HCT116 (cell line): ENCODE measurements at regions not wholly inside any gene's neighbourhood (a gene's known extent, or its start where the extent isn't known, plus 50 kb on each side); places are given as distances from the start of the nearest gene placed in this dataset.

Experiments
- ATAC-seq: fragments of 200-7000 bp; cut with Tn5 transposase; 2 replicates; pipeline ENCODE4 v1.9.1; 2020; ENCODE audit warnings: mild to moderate bottlenecking, moderate library complexity
- BruUV-seq: library from RNA; stranded (reverse); fragments of 400-500 nt; replicated peaks from 2 replicates; lab custom pipeline; 2021; lab: Mats Ljungman, UMichigan
- CTCF ChIA-PET: fragments of 300-600 bp; sonication (Branson Sonifier 250); formaldehyde crosslinking; loops from one replicate; lab custom pipeline; 2021; ENCODE audit warnings: antibody characterized with exemption; lab: Charles Lee
- POLR2A ChIA-PET: fragments of 300-600, 350-600 bp; sonication (Branson Sonifier 250); formaldehyde crosslinking; loops from one replicate; lab custom pipeline; 2021; ENCODE audit warnings: antibody characterized with exemption; lab: Charles Lee
- RAD21 ChIA-PET, 2 experiments: fragments of 300-600 bp; sonication (Branson Sonifier 250); formaldehyde crosslinking; loops; one replicate each; lab custom pipeline; 2023; ENCODE audit warnings: low total read pairs in 2 of 2; ENCODE audit not compliant: uncharacterized antibody in 2 of 2, unreplicated experiment in 2 of 2, low non-redundant PET in 1 of 2; lab: Charles Lee
- DNase-seq: peaks from one replicate; pipeline ENCODE4 v3.0.0-alpha.2; 2010; ENCODE audit warnings: low read depth, low spot score
- H2AFZ ChIP-seq: fragments of 200-600 bp; shearing (Covaris generic), sonication (generic); 2 replicates; pipeline ENCODE4 v1.6.1; 2017; ENCODE audit warnings: low read depth, mixed run types, mixed read lengths, antibody characterized with exemption, low read length; ENCODE audit not compliant: poor library complexity, severe bottlenecking
- H3K27ac ChIP-seq: 2 replicates; pipeline ENCODE4 v1.5.1; 2012; ENCODE audit warnings: low read depth, low read length
- H3K27me3 ChIP-seq: fragments of 200-600 bp; sonication (generic); 2 replicates; pipeline ENCODE4 v1.6.1; 2016; ENCODE audit warnings: mixed run types, low read length, mixed read lengths; ENCODE audit not compliant: insufficient read depth
- H3K36me3 ChIP-seq, 2 experiments: fragments of 200-500 bp in 1 of 2; fragments of 200-600 bp in 1 of 2; sonication (Bioruptor generic) in 1 of 2; sonication (generic) in 1 of 2; 2 replicates each; pipeline versions ENCODE4 v1.5.1 to v1.6.1; 2014 to 2016; ENCODE audit warnings: low read length in 2 of 2, inconsistent platforms in 1 of 2, mixed read lengths in 1 of 2, mixed run types in 1 of 2; ENCODE audit not compliant: insufficient read depth in 2 of 2, control insufficient read depth in 1 of 2
- H3K4me1 ChIP-seq, 2 experiments: fragments of 200-600 bp in 1 of 2; sonication (generic) in 1 of 2; 2 replicates each; pipeline versions ENCODE4 v1.5.1 to v1.6.1; 2012 to 2017; ENCODE audit warnings: low read length in 2 of 2, inconsistent platforms in 1 of 2, mild to moderate bottlenecking in 1 of 2, mixed read lengths in 1 of 2, mixed run types in 1 of 2, moderate library complexity in 1 of 2; ENCODE audit not compliant: insufficient read depth in 2 of 2, control insufficient read depth in 1 of 2
- H3K4me2 ChIP-seq: fragments of 200-600 bp; sonication (generic); 2 replicates; pipeline ENCODE4 v1.6.1; 2017; ENCODE audit warnings: mixed run types, low read length, mixed read lengths
- H3K4me3 ChIP-seq, 2 experiments: fragments of 200-600 bp in 1 of 2; sonication (generic) in 1 of 2; replicated peaks in 1 of 2; 2 replicates each; pipeline ENCODE4 v1.5.1; 2011 to 2016; ENCODE audit warnings: low read length in 2 of 2, control low read depth in 1 of 2, low read depth in 1 of 2, mild to moderate bottlenecking in 1 of 2, mixed read lengths in 1 of 2, mixed run types in 1 of 2
- H3K79me2 ChIP-seq: fragments of 200-600 bp; sonication (generic); 2 replicates; pipeline ENCODE4 v1.6.1; 2017; ENCODE audit warnings: mild to moderate bottlenecking, mixed run types, low read length, moderate library complexity, mixed read lengths; ENCODE audit not compliant: insufficient read depth
- H3K9ac ChIP-seq: fragments of 200-600 bp; sonication (generic); 2 replicates; pipeline ENCODE4 v1.6.1; 2016; ENCODE audit warnings: low read length, mixed read lengths
- H3K9me2 ChIP-seq: fragments of 200-600 bp; sonication (generic), shearing (Covaris generic); 2 replicates; pipeline ENCODE4 v1.6.1; 2017; ENCODE audit warnings: mixed run types, mild to moderate bottlenecking, moderate library complexity; ENCODE audit not compliant: insufficient read depth
- H3K9me3 ChIP-seq, 2 experiments: fragments of 200-500 bp in 1 of 2; fragments of 200-600 bp in 1 of 2; sonication (Bioruptor generic) in 1 of 2; sonication (generic) in 1 of 2; 2 replicates each; pipeline ENCODE4 v1.6.1; 2014 to 2017; ENCODE audit warnings: low read length in 2 of 2, mixed read lengths in 2 of 2, inconsistent platforms in 1 of 2, low read depth in 1 of 2, mild to moderate bottlenecking in 1 of 2, mixed run types in 1 of 2, moderate library complexity in 1 of 2; ENCODE audit not compliant: control insufficient read depth in 1 of 2, insufficient read depth in 1 of 2
- H4K20me1 ChIP-seq: fragments of 200-600 bp; sonication (generic), shearing (Covaris generic); 2 replicates; pipeline ENCODE4 v1.6.1; 2017; ENCODE audit warnings: mixed run types, mild to moderate bottlenecking, moderate library complexity; ENCODE audit not compliant: insufficient read depth
- CBX3 ChIP-seq: IDR thresholded peaks from 2 replicates; pipeline ENCODE4 v1.6.1; 2012; ENCODE audit warnings: low read depth
- CEBPB ChIP-seq: IDR thresholded peaks from 2 replicates; pipeline ENCODE4 v1.6.1; 2012; ENCODE audit warnings: low read depth
- ELF1 ChIP-seq: IDR thresholded peaks from 2 replicates; pipeline ENCODE4 v1.6.1; 2012; ENCODE audit warnings: low read depth, borderline replicate concordance
- EZH2phosphoT487 ChIP-seq: fragments of 200-600 bp; IDR thresholded peaks from 2 replicates; pipeline ENCODE4 v1.6.1; 2018; ENCODE audit warnings: antibody characterized with exemption, borderline replicate concordance
- POLR2A ChIP-seq: IDR thresholded peaks from 2 replicates; pipeline ENCODE4 v1.7.0; 2011; ENCODE audit warnings: borderline replicate concordance; ENCODE audit not compliant: insufficient read depth, insufficient read length; ENCODE audit errors: extremely low read depth
- SIN3A ChIP-seq: IDR thresholded peaks from 2 replicates; pipeline ENCODE4 v1.6.1; 2012; ENCODE audit warnings: low read depth
- SP1 ChIP-seq: IDR thresholded peaks from 2 replicates; pipeline ENCODE4 v1.6.1; 2012; ENCODE audit warnings: low read depth
- YY1 ChIP-seq: IDR thresholded peaks from 2 replicates; pipeline ENCODE4 v1.6.1; 2011; ENCODE audit warnings: low read length, low read depth, moderate library complexity, mild to moderate bottlenecking; ENCODE audit not compliant: insufficient replicate concordance; ENCODE audit errors: extremely low read depth
- ZFX ChIP-seq: fragments of 450-650 bp; IDR thresholded peaks from 2 replicates; pipeline ENCODE4 v1.6.1; 2017
- ZNF274 ChIP-seq: fragments of 200-500 bp; sonication (Bioruptor generic); IDR thresholded peaks from 2 replicates; pipeline ENCODE4 v1.6.1; 2014; ENCODE audit warnings: mild to moderate bottlenecking, low read depth, low read length, inconsistent platforms
- intact Hi-C: fragments of 100-400 bp; cut with micrococcal nuclease; formaldehyde crosslinking; loops from 2 replicates; pipeline ENCODE4 v1.10.0; 2022
- TF ChIP-seq, protein P1 (sequence below): IDR thresholded peaks from 2 replicates; pipeline ENCODE4 v1.6.1; 2012
- TF ChIP-seq, protein P2 (sequence below): IDR thresholded peaks from 2 replicates; pipeline ENCODE4 v1.6.1; 2012
- TF ChIP-seq, protein P3 (sequence below): IDR thresholded peaks from 2 replicates; pipeline ENCODE4 v1.6.1; 2012; ENCODE audit warnings: low read depth
- TF ChIP-seq, protein P4 (sequence below): IDR thresholded peaks from 2 replicates; pipeline ENCODE4 v1.6.1; 2011; ENCODE audit warnings: mild to moderate bottlenecking, low read length, moderate library complexity; ENCODE audit not compliant: insufficient replicate concordance; ENCODE audit errors: extremely low read depth

DNA sequence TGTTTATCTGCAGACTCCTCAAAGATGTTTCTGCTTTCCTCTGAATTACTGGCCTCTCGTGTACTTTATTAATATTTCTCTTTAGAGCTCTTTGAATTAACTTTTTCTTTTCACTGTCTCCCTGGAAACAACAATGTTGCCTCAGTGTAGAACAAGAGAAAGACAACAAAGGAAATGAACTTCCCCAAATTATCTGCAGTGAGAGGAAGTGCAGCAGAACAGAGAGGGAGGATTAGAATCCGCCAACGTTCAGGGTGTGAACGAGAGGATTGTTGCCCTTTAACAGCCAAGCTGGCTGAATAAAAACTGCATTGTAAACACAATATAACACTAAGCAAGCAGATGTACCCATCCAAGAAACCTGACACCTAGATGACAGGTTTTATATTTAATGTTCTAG lies 375.9 kb downstream of the GALC start:
- no peak for ATAC-seq
- H3K9ac ChIP-seq, result no peak overlapping the region
- DNase-seq, result no peak
- no peaks in the 10 kb centered on the region for H3K9me2 ChIP-seq
- POLR2A ChIA-PET, result no interaction called here
- H3K4me2 ChIP-seq, result no peak overlapping the region
- intact Hi-C loops, result no loop called here
- H3K27ac ChIP-seq, result no peak overlapping the region
- no peaks in the 10 kb centered on the region for H3K36me3 ChIP-seq
- no TSS peak for BruUV-seq
- H3K4me3 ChIP-seq, result no peak overlapping the region
- RAD21 ChIA-PET, result no interaction called here
- CTCF ChIA-PET, result no interaction called here
- H2AFZ ChIP-seq, result no peak overlapping the region
- H3K27me3 ChIP-seq, result no peaks in the 10 kb centered on the region
- H3K9me3 ChIP-seq, result peaks cover 14 to 25% of the 10 kb centered on the region in 2 experiments; a peak in 2 of 4 replicates
- TF ChIP-seq ZFX (no peak), SIN3A (no peak), CBX3 (no peak), SP1 (no peak), CEBPB (no peak), YY1 (no peak), POLR2A (no peak), EZH2phosphoT487 (no peak), ELF1 (no peak), ZNF274 (no peak)
- TF ChIP-seq, protein P1, sequence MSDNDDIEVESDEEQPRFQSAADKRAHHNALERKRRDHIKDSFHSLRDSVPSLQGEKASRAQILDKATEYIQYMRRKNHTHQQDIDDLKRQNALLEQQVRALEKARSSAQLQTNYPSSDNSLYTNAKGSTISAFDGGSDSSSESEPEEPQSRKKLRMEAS, result no peak
- TF ChIP-seq, protein P2, sequence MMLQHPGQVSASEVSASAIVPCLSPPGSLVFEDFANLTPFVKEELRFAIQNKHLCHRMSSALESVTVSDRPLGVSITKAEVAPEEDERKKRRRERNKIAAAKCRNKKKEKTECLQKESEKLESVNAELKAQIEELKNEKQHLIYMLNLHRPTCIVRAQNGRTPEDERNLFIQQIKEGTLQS, result no peak
- TF ChIP-seq, protein P3, sequence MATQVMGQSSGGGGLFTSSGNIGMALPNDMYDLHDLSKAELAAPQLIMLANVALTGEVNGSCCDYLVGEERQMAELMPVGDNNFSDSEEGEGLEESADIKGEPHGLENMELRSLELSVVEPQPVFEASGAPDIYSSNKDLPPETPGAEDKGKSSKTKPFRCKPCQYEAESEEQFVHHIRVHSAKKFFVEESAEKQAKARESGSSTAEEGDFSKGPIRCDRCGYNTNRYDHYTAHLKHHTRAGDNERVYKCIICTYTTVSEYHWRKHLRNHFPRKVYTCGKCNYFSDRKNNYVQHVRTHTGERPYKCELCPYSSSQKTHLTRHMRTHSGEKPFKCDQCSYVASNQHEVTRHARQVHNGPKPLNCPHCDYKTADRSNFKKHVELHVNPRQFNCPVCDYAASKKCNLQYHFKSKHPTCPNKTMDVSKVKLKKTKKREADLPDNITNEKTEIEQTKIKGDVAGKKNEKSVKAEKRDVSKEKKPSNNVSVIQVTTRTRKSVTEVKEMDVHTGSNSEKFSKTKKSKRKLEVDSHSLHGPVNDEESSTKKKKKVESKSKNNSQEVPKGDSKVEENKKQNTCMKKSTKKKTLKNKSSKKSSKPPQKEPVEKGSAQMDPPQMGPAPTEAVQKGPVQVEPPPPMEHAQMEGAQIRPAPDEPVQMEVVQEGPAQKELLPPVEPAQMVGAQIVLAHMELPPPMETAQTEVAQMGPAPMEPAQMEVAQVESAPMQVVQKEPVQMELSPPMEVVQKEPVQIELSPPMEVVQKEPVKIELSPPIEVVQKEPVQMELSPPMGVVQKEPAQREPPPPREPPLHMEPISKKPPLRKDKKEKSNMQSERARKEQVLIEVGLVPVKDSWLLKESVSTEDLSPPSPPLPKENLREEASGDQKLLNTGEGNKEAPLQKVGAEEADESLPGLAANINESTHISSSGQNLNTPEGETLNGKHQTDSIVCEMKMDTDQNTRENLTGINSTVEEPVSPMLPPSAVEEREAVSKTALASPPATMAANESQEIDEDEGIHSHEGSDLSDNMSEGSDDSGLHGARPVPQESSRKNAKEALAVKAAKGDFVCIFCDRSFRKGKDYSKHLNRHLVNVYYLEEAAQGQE, result no peak
- TF ChIP-seq, protein P4, sequence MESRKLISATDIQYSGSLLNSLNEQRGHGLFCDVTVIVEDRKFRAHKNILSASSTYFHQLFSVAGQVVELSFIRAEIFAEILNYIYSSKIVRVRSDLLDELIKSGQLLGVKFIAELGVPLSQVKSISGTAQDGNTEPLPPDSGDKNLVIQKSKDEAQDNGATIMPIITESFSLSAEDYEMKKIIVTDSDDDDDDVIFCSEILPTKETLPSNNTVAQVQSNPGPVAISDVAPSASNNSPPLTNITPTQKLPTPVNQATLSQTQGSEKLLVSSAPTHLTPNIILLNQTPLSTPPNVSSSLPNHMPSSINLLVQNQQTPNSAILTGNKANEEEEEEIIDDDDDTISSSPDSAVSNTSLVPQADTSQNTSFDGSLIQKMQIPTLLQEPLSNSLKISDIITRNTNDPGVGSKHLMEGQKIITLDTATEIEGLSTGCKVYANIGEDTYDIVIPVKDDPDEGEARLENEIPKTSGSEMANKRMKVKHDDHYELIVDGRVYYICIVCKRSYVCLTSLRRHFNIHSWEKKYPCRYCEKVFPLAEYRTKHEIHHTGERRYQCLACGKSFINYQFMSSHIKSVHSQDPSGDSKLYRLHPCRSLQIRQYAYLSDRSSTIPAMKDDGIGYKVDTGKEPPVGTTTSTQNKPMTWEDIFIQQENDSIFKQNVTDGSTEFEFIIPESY, result no peak
- H4K20me1 ChIP-seq, result no peaks in the 10 kb centered on the region
- no peaks in the 10 kb centered on the region for H3K79me2 ChIP-seq
- no peaks in the 10 kb centered on the region for H3K4me1 ChIP-seq
